ENCODE measurements at regions not wholly inside any gene's neighbourhood (a gene's known extent, or its start where the extent isn't known, plus 50 kb on each side); places are given as distances from the start of the nearest gene placed in this dataset.

GRCh38 chr21:27688773-27689172 is 721.9 kb upstream of the ADAMTS5 start:
- TF ChIP-seq CTCF (IDR thresholded peaks at IDR 0.05) (no peak), EZH2 (IDR thresholded peaks at IDR 0.05) (no peak)
